ENCODE measurements at regions not wholly inside any gene's neighbourhood (a gene's known extent, or its start where the extent isn't known, plus 50 kb on each side); places are given as distances from the start of the nearest gene placed in this dataset.

- DNase-seq (ENCODE audit: low read depth): no peak
Observed at GRCh38 chr4:3382251-3382650, 59.5 kb upstream of the HGFAC start.

- no peak for DNase-seq (ENCODE audit: low read depth)
Observed at GRCh38 chr4:3384391-3384770, 57.4 kb upstream of the HGFAC start.

GRCh38 chr4:3384771-3385710 lies 56.7 kb upstream of the HGFAC start:
- DNase-seq (ENCODE audit: low read depth): no peak

- no peak for DNase-seq (ENCODE audit: low read depth)
Observed at GRCh38 chr4:3385711-3386420, 55.9 kb upstream of the HGFAC start.

- no peak for DNase-seq (ENCODE audit: low read depth)
Observed at GRCh38 chr4:3386526-3386925, 55.2 kb upstream of the HGFAC start.

- no peak for DNase-seq (ENCODE audit: low read depth)
Observed at GRCh38 chr4:3387154-3387942, 54.4 kb upstream of the HGFAC start.

- no peak for DNase-seq (ENCODE audit: low read depth)
Observed at GRCh38 chr4:3387943-3388361, 53.8 kb upstream of the HGFAC start.

- no peak for DNase-seq (ENCODE audit: low read depth)
Observed at GRCh38 chr4:3388471-3389232, 53.1 kb upstream of the HGFAC start.

- DNase-seq (ENCODE audit: low read depth): no peak
Observed at GRCh38 chr4:3389233-3390215, 52.2 kb upstream of the HGFAC start.

GRCh38 chr4:3390288-3390811 lies 51.4 kb upstream of the HGFAC start:
- DNase-seq (ENCODE audit: low read depth): no peak

- no peak for DNase-seq (ENCODE audit: low read depth)
Observed at GRCh38 chr4:3391422-3391821, 50.3 kb upstream of the HGFAC start.

Data from HS-27A (cell line).